GDM1 (cell line): ENCODE measurements at regions not wholly inside any gene's neighbourhood (a gene's known extent, or its start where the extent isn't known, plus 50 kb on each side); places are given as distances from the start of the nearest gene placed in this dataset.
"Not testable (repeated sequence)": the region's sequence is repeated elsewhere in the genome, so short reads cannot be mapped to it uniquely, and the experiment has no call there.

Experiments
- DNase-seq: peaks from one replicate; lab custom pipeline; 2025; lab: John Stamatoyannopoulos, UW

DNA sequence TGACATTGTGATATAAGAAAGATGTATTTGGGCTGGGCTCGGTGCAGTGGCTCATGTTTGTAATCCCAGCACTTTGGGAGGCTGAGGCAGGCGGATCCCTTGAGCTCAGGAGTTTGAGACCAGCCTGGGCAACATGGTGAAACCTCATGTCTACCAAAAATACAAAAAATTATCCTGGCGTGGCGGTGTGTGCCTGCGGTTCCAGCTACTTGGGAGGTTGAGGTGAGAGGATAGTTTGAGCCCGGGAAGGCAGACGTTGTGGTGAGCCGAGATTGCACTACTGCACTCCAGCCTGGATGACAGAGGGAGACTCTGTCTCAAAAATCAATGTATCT lies 201.9 kb downstream of the SEC14L1 start:
- DNase-seq, result not testable (repeated sequence)

DNA sequence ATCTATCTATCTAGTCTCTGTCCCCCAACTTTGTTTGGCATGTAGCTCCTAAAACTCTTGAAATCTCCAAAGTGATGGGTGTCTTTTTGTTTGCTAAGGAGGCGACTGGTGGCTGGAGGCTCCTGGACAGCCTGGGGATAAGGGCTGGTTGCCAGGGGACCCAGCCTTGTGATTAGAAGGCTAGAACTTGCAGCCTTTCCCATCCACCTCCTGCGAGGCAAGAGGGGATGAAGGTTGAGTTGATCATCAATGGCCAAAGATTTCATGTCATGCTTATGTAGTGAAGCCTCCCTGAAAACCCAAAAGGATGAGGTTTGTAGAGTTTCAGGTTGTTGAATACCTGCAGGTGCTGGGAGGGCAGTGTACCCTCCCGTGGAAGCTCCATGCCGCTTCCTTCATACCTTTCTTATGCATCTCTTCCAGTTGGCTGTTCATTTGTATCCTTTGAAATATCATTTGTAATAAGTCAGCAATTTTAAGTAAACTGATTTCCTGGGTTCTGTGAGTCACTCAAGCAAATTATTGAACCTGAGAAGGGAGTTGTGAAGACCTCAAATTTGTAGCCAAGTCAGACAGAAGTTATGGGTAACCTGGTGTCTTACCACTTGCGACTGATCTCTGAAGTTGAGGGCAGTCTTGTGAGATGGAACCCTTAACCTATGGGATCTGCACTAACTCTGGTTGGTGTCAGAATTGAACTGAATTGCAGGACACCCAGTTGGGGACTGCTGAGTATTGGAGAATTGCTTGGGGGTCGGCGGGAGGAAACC lies 202.4 kb downstream of the SEC14L1 start:
- DNase-seq, result no peak

GRCh38 chr17:77344038-77344437 lies 203.3 kb downstream of the SEC14L1 start:
- DNase-seq, result no peak

- no peak for DNase-seq
Observed at GRCh38 chr17:77345260-77345910, 204.6 kb downstream of the SEC14L1 start.

DNA sequence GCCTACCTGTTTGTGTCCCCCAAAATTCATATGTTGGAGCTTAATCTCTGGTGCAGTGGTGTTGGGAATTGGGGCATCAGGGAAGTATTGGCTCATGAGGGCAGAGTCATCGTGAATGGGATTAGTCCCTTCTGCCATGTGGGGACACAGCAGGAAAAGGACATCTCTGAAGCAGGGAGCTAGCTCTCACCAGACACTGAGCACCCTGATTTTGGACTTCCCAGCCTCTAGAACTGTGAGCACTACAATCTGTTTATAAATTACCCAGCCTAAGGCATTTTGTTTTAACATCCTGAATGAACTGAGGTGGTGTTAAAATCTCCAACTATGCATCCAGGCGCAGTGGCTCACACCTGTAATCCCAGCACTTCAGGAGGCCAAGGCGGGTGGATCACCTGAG lies 206.0 kb downstream of the SEC14L1 start:
- no peak for DNase-seq

GRCh38 chr17:77347544-77347943 lies 206.8 kb downstream of the SEC14L1 start:
- no peak for DNase-seq

- no peak for DNase-seq
Observed at GRCh38 chr17:77349976-77350830, 209.4 kb downstream of the SEC14L1 start.

DNA sequence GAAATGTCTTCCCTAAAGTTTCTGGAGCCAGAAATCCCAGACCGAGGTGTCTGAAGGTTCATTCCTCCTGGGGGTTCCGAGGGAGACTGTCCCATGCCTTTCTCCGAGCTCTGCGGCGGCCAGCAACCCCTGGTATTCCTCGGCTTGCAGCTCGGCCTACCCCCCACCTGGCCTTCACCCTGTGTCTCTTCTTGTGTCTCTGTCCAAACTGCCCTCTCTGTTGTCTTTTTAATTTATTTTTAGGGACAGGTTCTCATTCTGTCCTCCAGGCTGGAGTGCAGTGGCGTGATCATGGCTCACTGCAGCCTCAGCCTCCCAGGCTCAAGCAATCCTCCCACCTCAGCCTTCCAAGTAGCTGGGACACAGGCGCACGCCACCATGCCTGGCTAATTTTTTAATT lies 211.7 kb downstream of the SEC14L1 start:
- no peak for DNase-seq

- no peak for DNase-seq
Observed at GRCh38 chr17:77352996-77353395, 212.2 kb downstream of the SEC14L1 start.

DNA sequence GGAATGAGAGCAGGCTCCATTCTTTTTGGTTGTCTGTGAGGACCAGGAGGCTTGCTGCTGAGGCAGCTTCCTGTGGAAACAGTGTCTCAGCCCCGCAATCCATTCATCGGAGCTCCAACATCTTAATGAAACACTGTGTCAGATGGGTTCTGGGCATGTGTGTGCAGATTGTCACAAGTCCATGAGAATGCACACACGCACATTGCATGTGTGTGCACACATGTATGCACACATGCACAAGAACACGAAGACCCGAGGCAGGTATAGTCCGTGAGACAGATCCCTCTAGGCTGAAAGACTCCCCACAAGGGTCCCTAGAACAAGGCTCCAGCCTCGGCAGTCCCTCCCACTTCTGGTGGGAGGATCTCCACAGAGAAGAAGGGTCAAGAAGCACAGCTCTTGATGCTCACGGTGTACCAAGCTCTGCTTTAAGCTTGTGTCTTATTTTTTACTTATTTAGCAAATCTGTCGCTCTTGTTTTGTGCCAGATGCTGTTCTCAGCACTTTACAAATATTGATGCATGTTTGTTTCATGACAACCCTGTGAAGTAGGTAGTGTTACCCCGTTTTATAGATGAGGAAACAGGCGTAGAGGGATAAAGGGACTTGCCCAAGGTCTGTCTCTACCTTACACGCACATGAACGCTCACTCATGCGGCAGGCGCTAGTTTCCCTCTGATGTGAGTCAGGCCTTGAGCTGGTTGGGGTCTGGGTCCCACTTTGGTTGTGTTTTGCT lies 213.1 kb downstream of the SEC14L1 start:
- no peak for DNase-seq

- no peak for DNase-seq
Observed at GRCh38 chr17:77354420-77354669, 213.6 kb downstream of the SEC14L1 start.

GRCh38 chr17:77354670-77355455 lies 214.1 kb downstream of the SEC14L1 start:
- DNase-seq, result no peak

- no peak for DNase-seq
Observed at GRCh38 chr17:77356109-77356689, 215.4 kb downstream of the SEC14L1 start.

DNA sequence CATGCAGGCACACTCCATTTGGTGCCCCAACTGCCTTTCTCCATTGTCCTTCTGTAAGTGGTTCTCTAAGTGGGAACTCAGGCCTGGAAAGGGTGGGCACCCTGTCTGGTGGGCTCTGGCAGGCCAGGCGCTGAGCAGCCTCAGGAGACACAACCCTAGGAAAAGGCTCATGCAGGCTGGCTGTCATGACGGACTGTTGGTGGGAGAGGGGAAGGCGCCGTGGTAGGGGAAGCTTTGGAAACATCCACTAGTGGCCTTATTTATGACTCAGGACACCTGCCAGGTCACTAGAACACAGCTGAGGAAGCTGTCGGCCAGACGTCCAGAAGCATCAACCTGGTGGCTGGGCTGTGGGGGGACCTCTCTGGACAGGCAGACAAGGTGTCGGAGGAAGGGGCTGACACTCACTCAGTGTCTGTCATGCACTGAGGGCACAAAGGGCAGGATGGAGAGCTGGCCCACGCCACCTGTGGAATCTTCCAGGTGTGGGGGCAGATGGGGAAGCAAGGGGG lies 216.0 kb downstream of the SEC14L1 start:
- DNase-seq, result no peak

DNA sequence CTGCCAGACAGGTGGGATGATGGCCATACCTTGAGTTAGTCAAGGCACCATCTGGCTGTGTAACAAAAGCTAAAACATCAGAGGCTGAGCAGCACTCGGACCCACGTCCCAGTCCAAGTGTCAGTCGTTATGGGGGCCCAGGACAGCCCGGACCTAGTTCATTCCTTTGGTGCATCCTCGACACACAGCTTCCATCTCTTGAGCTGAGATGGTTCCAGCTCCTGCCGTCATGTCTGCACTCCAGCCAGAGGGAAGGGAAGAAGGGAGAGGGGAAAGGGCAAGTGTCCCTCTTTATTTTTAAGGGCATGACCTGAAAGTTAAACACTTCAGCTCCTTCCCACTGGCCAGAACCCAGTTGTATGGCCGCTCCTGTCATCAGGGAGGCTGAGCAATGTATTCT lies 218.0 kb downstream of the SEC14L1 start:
- no peak for DNase-seq

GRCh38 chr17:77359236-77359635 lies 218.5 kb downstream of the SEC14L1 start:
- no peak for DNase-seq

DNA sequence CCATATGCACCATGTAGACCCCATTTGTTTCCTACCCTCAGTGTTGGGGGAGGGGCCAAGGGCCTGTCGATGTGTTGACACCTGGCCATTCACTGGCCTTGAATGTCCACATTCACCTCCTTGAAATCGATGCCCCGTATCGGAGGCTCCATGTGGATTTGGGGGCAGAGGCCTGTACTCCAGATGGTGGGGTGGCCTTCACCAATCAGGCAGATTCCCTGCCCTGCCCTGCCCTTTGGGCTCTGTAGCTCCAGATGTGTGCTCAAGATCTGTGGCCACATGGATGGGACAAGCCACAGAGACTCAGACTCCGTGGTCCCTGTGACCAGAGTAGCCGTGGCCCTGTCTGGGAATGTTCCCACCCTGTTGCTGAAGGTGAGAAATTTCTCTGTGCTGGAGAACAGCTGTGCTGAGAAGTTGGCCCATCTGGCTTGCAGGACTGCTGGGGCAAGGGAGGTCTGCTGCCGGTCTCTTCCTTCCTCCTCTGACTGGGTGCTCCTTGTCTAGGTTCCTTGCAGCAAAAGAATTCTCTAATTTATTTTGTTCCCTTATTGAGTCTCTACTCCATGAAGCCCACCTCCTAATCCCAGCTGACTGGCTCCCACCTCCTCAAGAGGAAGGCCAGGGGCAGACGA lies 221.3 kb downstream of the SEC14L1 start:
- no peak for DNase-seq

DNA sequence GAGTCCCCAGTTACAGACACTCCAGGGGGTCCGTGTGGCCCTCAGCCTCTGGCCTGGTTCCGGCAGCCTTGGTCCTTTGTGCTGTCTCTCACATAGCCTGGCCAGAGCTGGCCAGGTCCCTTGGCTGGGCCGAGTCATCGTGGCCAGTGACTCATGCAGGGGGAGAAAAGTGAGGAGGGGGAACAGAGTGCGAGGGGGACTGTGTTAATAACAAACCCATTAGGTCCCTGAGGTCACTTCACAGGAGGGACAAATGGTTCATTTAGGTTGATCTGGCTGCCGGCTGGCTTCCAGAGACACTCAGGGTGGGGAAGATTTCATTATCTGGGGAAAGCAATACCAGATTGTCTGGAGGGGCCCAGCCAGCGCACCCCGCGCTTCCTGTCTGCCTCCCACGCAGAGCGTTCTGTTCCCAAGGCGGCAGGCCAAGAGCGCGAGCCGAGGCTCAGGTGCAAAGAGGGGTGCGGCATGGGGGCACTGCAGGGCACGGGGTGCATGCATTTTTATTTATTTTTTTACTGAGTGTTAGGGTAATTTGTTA lies 223.1 kb downstream of the SEC14L1 start:
- DNase-seq, result no peak

DNA sequence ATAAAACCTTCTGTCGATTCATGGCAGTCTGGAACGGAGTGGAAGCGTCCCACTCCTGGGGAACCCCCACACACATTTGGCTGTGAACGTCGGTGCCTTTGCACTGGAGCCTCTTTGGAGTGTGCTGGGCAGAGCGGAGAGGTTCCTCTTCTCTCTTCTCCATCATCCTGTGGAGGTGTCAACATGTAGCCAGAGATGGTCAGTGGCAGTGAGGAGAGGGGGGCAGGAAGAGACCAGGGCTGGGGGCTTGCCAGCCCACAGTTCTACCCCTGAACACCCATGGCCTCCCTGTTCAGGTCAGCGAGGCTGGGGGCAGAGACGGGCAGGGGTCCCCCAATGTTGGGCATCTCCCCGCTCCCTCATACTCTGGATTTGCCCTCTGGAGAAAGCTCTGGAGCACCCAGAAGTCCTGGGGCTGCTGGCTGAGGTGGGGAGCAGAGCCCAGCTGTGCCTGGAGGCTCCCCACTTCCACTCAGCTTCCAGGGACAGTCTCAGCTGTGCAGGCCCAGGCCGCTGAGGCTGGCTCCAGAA lies 223.7 kb downstream of the SEC14L1 start:
- DNase-seq, result no peak

- no peak for DNase-seq
Observed at GRCh38 chr17:77364941-77365583, 224.3 kb downstream of the SEC14L1 start.
